NCI-H2196 treated with DMSO at 0.1 percent for 48 hours (cell line): ENCODE measurements at regions not wholly inside any gene's neighbourhood (a gene's known extent, or its start where the extent isn't known, plus 50 kb on each side); places are given as distances from the start of the nearest gene placed in this dataset.
"Not testable (repeated sequence)": the region's sequence is repeated elsewhere in the genome, so short reads cannot be mapped to it uniquely, and the experiment has no call there.

Source experiments
- DNase-seq: peaks from one replicate; lab custom pipeline; 2025; ENCODE audit not compliant: unreplicated experiment; lab: John Stamatoyannopoulos, UW

DNA sequence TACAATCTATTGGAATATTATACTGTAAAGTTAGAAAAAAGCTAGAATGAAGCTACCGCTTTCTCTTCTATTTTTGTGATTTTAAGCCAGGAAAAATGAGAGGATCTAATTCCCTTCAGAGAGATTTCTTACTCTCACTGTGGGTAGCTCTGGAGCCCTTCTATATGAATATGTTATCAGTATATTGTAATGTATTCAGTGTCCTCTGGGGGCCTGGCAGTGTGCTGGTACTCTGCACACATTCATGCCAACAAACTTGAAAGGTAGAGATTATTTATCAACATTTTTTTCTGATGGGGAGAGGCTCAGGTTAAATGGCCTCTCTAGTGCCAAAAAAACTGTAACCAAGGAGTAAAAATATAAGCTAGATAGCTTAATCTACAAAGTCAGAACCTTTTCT lies 292.8 kb downstream of the TTC6 start:
- DNase-seq: no peak

DNA sequence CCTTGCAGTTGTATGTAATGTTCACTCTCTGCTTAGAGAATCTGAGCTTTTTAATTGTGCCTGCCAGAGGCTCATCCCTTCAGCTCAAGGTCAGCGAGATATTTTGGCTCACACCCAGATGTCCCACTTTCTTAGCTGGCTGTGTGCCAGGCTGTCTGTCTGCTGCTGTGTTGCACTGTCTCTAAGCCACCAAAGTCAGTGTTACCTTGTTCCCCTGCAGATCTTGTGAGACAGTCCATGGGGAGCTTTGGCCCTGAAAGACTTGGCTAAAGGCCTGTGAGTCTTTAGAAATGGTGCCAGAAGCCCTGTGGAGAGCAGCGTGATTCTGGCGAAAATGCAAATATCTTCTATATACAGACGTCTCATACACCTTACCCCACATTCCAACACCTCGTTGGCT lies 293.7 kb downstream of the TTC6 start:
- no peak for DNase-seq

DNA sequence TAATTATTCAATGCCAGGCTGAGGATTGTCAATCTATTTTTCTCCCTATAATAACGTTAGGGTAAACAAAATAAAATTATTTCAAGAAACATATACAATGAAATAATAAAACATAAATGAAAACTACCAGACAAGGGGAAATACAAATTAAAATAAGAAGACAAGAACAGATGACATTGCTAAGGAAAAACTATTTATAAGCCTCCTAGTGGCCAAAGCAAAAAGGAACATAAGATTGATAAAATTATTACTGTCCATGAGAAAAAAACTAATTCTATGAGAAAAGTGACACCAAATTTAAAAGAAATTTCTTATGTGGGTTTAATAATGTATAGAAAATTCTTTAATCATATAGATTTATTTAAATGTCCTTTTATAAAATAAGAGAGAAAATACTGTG lies 294.7 kb downstream of the TTC6 start:
- no peak for DNase-seq

DNA sequence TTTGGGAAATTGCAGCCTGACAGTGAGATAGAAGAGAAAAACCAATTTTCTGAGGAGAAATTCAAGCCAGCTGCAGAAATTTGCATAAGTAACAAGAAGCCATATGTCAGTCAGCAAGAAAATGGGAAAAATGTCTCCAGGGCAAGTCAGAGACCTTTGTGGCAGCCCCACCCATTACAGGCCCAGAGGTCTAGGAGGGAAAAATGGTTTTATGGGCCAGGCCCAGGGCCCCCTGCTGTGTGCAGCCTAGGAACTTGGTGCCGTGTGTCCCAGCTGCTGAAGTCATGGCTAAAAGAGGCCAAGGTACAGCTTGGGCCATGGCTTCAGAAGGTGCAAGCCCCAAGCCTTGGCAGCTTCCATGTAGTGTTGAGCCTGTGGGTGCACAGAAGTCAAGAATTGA lies 296.1 kb downstream of the TTC6 start:
- not testable (repeated sequence) for DNase-seq

DNA sequence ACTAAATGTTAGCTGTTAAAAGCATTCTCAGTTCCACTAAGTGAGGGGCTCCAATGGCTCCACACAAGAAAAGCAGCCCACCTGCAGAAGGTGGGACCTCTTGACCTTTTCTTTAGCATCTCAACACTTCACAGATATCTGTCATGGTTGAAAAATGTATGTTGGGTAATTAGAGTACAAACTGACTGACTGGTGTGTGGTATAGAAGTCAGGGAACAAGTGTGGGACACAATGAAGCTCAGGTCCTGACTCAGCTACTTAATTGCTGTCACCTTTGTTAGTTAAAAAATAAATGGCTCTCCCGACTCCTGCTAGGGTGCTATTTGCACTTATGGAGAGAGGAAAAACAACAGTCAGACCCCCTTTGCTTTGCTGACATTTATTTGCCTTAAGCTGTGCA lies 299.0 kb downstream of the TTC6 start:
- DNase-seq: no peak

DNA sequence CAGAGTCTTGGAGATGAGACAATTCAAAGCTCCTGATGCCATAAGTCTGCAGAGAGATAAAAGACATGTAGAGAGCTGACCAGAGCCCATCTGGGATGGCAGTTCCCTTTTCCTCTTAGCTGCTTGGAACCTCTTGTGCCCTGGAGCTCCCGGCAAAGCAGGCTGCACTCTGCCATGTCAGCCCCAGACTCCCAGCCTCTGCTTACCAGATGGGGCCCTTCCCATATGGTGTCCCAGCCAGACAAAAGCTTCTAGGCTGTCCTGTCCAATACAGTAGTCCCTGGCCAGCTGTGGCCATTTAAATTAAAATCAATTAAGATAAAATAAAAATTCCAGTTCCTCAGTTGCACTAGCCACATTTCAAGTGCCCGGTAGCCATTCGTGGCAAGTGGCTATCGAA lies 303.9 kb downstream of the TTC6 start:
- no peak for DNase-seq

DNA sequence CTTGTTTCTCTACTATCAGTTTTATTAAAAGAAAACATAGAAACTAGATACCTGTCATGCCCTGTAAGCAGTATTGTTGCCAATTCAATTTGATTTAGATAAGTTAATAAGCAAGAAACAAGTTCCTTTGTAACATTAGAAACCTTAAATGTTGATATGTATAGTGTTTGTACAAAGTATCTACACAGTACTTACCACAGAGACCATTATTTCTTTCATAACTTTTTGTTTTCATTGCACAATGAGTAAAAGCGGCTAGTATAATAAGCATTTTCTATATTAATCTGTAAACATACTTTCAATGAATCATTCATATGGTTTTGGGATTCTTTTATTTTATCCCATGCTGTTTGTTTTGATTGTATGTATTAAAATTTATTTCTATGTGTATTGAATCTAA lies 305.1 kb downstream of the TTC6 start:
- no peak for DNase-seq

GRCh38 chr14:37901978-37902377 lies 305.7 kb upstream of the SSTR1 start:
- no peak for DNase-seq

- no peak for DNase-seq
Observed at GRCh38 chr14:37903343-37904191, 304.1 kb upstream of the SSTR1 start.

- DNase-seq: no peak
Observed at GRCh38 chr14:37924622-37925021, 283.1 kb upstream of the SSTR1 start.

GRCh38 chr14:37932008-37932407 lies 275.7 kb upstream of the SSTR1 start:
- DNase-seq: no peak

DNA sequence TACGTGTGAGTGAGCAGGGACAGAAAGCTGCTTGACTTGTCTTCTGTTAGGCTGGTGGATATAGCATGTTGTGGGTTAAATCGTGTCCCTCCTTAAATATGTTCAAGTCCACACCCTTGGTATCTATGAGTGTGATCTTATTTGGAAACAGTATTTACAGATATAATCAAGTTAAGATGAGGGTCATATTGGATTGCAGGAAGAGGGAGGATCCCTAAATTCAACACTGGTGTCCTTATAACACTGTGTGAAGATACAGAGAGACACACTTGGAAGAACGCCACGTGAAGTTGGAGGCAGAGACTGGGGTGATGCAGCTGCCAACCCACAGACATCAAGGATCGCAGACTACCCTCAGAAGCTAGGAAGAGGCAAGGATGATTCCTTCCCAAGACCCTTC lies 275.2 kb upstream of the SSTR1 start:
- DNase-seq: no peak

DNA sequence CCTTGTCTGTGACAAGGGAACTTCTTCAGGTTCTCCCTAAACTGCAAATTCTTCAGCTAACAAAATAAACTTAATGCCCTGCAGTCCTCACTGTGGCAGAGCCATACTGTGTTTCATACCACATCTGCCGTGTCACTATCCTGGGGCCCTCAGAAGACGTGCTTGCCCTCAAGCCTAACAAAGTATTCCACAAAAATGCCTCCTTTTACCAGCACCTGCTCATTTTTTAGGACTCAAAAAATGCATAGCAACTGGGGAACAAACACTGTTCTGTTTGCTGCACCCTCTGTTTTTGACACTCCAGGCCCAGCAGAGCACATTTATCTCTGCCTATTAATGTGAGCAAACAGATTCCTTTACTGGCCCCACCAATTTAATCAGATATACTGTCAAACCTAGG lies 270.7 kb upstream of the SSTR1 start:
- no peak for DNase-seq

DNA sequence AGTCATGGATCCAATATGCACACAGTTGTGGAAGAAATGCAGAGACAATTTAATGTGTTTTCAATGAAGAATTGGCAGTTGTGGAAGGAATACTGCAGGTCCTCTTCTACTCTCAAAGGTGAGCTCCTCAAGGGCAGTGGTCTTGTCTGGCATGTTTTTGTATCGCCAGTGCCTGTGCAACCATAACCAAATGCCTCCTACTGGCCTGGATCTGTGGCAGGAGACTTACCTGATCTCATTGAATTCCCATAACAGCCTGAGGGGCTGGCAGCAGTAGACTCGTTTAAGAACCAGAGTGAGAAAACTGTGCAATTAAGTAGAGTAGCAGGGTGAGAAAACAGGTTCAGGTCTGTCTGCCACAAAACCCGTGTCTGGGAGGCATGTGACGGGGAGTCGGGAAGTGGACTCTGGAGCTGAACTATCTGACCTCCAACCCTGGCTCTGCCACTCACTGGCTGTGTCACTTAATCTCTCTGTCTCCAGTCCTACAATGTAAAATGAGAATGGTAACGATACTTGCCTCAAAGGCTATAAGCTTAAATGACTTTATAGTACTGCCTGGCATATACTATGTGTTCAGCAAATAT lies 268.2 kb upstream of the SSTR1 start:
- no peak for DNase-seq

DNA sequence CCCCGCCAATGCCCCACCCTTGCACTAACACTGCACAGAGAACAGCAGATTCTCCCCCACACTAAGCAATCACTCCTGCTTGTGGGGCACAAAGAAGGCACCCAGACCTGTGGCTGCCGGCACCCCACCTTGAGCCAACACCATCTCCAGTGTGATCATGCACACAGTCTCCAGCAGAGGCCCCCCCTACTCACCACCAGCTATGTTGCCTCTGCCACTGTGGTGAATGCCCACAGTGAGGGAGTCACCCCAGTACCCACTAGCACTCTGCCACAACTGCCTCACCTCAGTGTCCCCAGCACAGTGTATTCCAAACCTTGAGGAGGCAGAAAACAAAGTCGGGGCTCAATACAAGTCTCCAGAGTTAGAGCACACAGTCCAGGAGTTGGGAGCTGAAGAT lies 261.7 kb upstream of the SSTR1 start:
- DNase-seq: no peak

DNA sequence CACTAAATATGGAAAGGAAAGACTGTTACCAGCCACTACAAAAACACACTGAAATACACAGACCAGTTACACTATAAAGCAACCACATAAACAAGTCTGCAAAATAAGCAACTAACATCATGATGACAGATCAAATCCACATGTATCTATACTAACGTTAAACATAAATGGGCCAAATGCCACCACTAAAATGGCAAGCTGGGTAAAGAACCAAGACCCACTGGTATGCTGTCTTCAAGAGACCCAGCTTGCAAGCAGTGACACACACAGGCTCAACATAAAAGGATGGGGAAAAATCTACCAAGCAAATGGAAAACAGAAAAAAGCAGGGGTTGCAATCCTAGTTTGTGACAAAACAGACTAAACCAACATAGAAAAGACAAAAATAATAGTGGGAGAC lies 260.9 kb upstream of the SSTR1 start:
- DNase-seq: no peak

DNA sequence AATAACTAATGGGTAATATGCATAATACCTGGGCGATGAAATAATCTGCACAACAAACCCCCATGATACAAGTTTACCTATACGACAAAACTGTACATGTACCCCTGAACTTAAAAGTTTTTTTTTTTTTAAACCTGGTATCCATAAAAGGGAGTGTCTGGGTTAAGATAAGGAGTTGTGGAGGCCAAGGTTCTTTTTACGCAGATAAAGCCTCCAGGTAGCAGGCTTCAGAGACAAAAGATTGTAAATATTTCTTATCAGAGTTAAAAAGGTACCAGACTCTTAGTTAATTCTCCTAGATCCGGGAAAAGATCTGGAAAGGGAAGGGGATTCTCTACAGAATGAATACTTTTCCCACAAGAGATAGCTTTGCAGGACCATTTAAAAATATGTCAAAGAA lies 259.4 kb upstream of the SSTR1 start:
- no peak for DNase-seq

DNA sequence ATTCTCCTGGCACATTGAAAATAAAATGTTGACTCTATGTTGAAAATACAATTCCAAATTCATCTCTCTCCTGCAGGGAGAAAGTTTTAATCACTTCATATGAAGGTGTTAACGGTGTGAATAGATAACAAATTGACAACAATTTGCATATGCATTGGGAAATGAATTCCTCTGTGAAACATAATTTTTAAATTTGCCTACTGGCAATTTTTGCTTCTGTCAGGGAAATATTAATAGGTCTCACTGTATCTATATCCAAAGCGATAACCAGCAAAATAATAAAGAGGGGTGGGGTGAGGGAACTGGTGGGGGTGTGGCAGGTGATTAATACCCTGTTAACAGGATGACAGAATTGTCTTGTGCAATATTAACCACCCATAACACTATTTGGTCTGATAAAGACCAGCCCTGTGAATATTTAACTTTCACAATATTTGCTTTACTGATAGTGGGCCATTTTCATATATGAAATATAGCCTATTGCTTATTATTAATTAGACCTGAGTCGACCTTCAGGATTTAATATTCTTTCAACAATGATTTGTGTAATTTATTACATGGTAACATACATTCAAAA lies 239.0 kb upstream of the SSTR1 start:
- no peak for DNase-seq

DNA sequence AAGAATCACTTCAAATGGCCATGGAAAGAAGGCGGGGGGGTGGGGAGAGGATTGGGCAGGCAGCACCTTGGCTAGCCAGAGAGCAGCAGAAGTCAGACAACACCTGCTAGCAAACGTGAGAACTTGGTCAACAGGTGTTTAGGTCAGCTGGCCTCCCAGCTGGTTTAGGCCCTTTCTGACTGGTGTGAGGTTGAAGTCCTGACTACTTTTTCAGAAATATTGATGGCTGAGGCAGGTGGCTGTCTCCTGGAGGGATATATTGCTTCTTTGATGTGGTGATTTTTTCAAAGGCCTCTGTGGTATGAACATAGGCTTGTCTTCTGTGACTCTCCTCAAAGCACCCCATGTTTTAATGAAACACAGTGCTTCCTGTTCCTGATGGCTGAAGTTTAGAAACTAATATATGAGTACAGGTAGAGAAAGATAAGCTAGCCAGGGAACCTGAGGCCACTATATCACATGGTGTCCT lies 238.2 kb upstream of the SSTR1 start:
- no peak for DNase-seq

GRCh38 chr14:37970696-37971095 lies 237.0 kb upstream of the SSTR1 start:
- DNase-seq: no peak

GRCh38 chr14:37972941-37973887 lies 234.5 kb upstream of the SSTR1 start:
- no peak for DNase-seq
